ENCODE measurements at regions not wholly inside any gene's neighbourhood (a gene's known extent, or its start where the extent isn't known, plus 50 kb on each side); places are given as distances from the start of the nearest gene placed in this dataset.

- no peak overlapping the region for H3K4me3 ChIP-seq (ENCODE audit: control insufficient read depth in 2 of 3, extremely low read depth in 1 of 3, insufficient read depth in 2 of 3, low read depth in 1 of 3, low read length in 3 of 3)
- no peaks in the 10 kb centered on the region for H3K9me3 ChIP-seq (ENCODE audit: control insufficient read depth, low read depth, low read length)
- TF ChIP-seq EZH2 (IDR thresholded peaks at IDR 0.05; ENCODE audit: low read length) = no peak
- dilution Hi-C loops (cut with MboI; ENCODE audit: extremely low pct_ligation_motif_present, low sequenced_read_pairs) = no loop called here
- H3K4me2 ChIP-seq (ENCODE audit: control insufficient read depth, extremely low read depth, insufficient read depth, low read depth, low read length) = no peak overlapping the region
- H3K79me2 ChIP-seq (ENCODE audit: control insufficient read depth, insufficient read depth, low read length) = no peaks in the 10 kb centered on the region
- no peak for FAIRE-seq
- no peaks in the 10 kb centered on the region for H3K36me3 ChIP-seq (ENCODE audit: control insufficient read depth in 2 of 2, extremely low read depth in 1 of 2, insufficient read depth in 2 of 2, low read length in 2 of 2)
- H3K9me1 ChIP-seq (ENCODE audit: control insufficient read depth, extremely low read depth, insufficient read depth, low read length) = no peaks in the 10 kb centered on the region
- H2AFZ ChIP-seq (ENCODE audit: control insufficient read depth, low read length) = no peak overlapping the region
- H3K9ac ChIP-seq (ENCODE audit: control insufficient read depth, extremely low read depth, insufficient read depth, low read length) = no peak overlapping the region
- H3K4me1 ChIP-seq (ENCODE audit: control insufficient read depth, extremely low read depth, insufficient read depth, low read length) = no peaks in the 10 kb centered on the region
- no peak overlapping the region for H3K27ac ChIP-seq (ENCODE audit: control insufficient read depth, insufficient read depth, low read length)
- no peaks in the 10 kb centered on the region for H4K20me1 ChIP-seq (ENCODE audit: control insufficient read depth, extremely low read depth, insufficient read depth, low read length)
- no peak for DNase-seq (ENCODE audit: low read depth, low spot score)
- no peaks in the 10 kb centered on the region for H3K27me3 ChIP-seq (ENCODE audit: control insufficient read depth, extremely low read depth, insufficient read depth, low read length)
Measured at GRCh38 chr4:25503779-25504178, 126.7 kb downstream of the ANAPC4 start.

GRCh38 chr4:25504932-25505636, 128.0 kb downstream of the ANAPC4 start:
- H4K20me1 ChIP-seq (ENCODE audit: control insufficient read depth, extremely low read depth, insufficient read depth, low read length) = no peaks in the 10 kb centered on the region
- no peak for FAIRE-seq
- H3K4me1 ChIP-seq (ENCODE audit: control insufficient read depth, extremely low read depth, insufficient read depth, low read length) = no peaks in the 10 kb centered on the region
- dilution Hi-C loops (cut with MboI; ENCODE audit: extremely low pct_ligation_motif_present, low sequenced_read_pairs) = no loop called here
- H3K9ac ChIP-seq (ENCODE audit: control insufficient read depth, extremely low read depth, insufficient read depth, low read length) = no peak overlapping the region
- no peaks in the 10 kb centered on the region for H3K79me2 ChIP-seq (ENCODE audit: control insufficient read depth, insufficient read depth, low read length)
- no peak overlapping the region for H2AFZ ChIP-seq (ENCODE audit: control insufficient read depth, low read length)
- DNase-seq (ENCODE audit: low read depth, low spot score) = no peak
- no peak for TF ChIP-seq EZH2 (IDR thresholded peaks at IDR 0.05; ENCODE audit: low read length)
- TF ChIP-seq CTCF (optimal IDR thresholded peaks at IDR 0.05 in 1 of 3, IDR thresholded peaks at IDR 0.05 in 1 of 3, conservative IDR thresholded peaks at IDR 0.05 in 1 of 3; ENCODE audit: extremely low read depth in 1 of 3, insufficient read depth in 2 of 3, low read length in 3 of 3) = no peak
- H3K9me3 ChIP-seq (ENCODE audit: control insufficient read depth, low read depth, low read length) = no peaks in the 10 kb centered on the region
- no peaks in the 10 kb centered on the region for H3K27me3 ChIP-seq (ENCODE audit: control insufficient read depth, extremely low read depth, insufficient read depth, low read length)
- no peaks in the 10 kb centered on the region for H3K36me3 ChIP-seq (ENCODE audit: control insufficient read depth in 2 of 2, extremely low read depth in 1 of 2, insufficient read depth in 2 of 2, low read length in 2 of 2)
- H3K4me3 ChIP-seq (ENCODE audit: control insufficient read depth in 2 of 3, extremely low read depth in 1 of 3, insufficient read depth in 2 of 3, low read depth in 1 of 3, low read length in 3 of 3) = no peak overlapping the region
- no peaks in the 10 kb centered on the region for H3K9me1 ChIP-seq (ENCODE audit: control insufficient read depth, extremely low read depth, insufficient read depth, low read length)
- H3K4me2 ChIP-seq (ENCODE audit: control insufficient read depth, extremely low read depth, insufficient read depth, low read depth, low read length) = no peak overlapping the region
- no peak overlapping the region for H3K27ac ChIP-seq (ENCODE audit: control insufficient read depth, insufficient read depth, low read length)

GRCh38 chr4:25505637-25505991, 128.6 kb downstream of the ANAPC4 start:
- H3K4me2 ChIP-seq (ENCODE audit: control insufficient read depth, extremely low read depth, insufficient read depth, low read depth, low read length) = no peak overlapping the region
- H3K4me1 ChIP-seq (ENCODE audit: control insufficient read depth, extremely low read depth, insufficient read depth, low read length) = no peaks in the 10 kb centered on the region
- no peaks in the 10 kb centered on the region for H3K79me2 ChIP-seq (ENCODE audit: control insufficient read depth, insufficient read depth, low read length)
- H3K9ac ChIP-seq (ENCODE audit: control insufficient read depth, extremely low read depth, insufficient read depth, low read length) = no peak overlapping the region
- no peak overlapping the region for H2AFZ ChIP-seq (ENCODE audit: control insufficient read depth, low read length)
- no peaks in the 10 kb centered on the region for H3K9me1 ChIP-seq (ENCODE audit: control insufficient read depth, extremely low read depth, insufficient read depth, low read length)
- H3K4me3 ChIP-seq (ENCODE audit: control insufficient read depth in 2 of 3, extremely low read depth in 1 of 3, insufficient read depth in 2 of 3, low read depth in 1 of 3, low read length in 3 of 3) = no peak overlapping the region
- no peaks in the 10 kb centered on the region for H3K9me3 ChIP-seq (ENCODE audit: control insufficient read depth, low read depth, low read length)
- H4K20me1 ChIP-seq (ENCODE audit: control insufficient read depth, extremely low read depth, insufficient read depth, low read length) = no peaks in the 10 kb centered on the region
- no peak for TF ChIP-seq EZH2 (IDR thresholded peaks at IDR 0.05; ENCODE audit: low read length)
- TF ChIP-seq CTCF (optimal IDR thresholded peaks at IDR 0.05 in 1 of 3, IDR thresholded peaks at IDR 0.05 in 1 of 3, conservative IDR thresholded peaks at IDR 0.05 in 1 of 3; ENCODE audit: extremely low read depth in 1 of 3, insufficient read depth in 2 of 3, low read length in 3 of 3) = no peak
- no peaks in the 10 kb centered on the region for H3K27me3 ChIP-seq (ENCODE audit: control insufficient read depth, extremely low read depth, insufficient read depth, low read length)
- no peak for FAIRE-seq
- no peak for DNase-seq (ENCODE audit: low read depth, low spot score)
- no peak overlapping the region for H3K27ac ChIP-seq (ENCODE audit: control insufficient read depth, insufficient read depth, low read length)
- dilution Hi-C loops (cut with MboI; ENCODE audit: extremely low pct_ligation_motif_present, low sequenced_read_pairs) = no loop called here
- H3K36me3 ChIP-seq (ENCODE audit: control insufficient read depth in 2 of 2, extremely low read depth in 1 of 2, insufficient read depth in 2 of 2, low read length in 2 of 2) = no peaks in the 10 kb centered on the region
